Activated naive CD4-positive, alpha-beta T cell treated with anti-CD3 and anti-CD28 coated beads, Interleukin-2, amount 10 ng/mL, durations not matched to agents 7 days and 5 days (primary cell): ENCODE measurements at regions not wholly inside any gene's neighbourhood (a gene's known extent, or its start where the extent isn't known, plus 50 kb on each side); places are given as distances from the start of the nearest gene placed in this dataset.
A peak's percentile ranks its signal among the peaks of the same experiment; 100 is the strongest.

Source experiments
- CTCF ChIA-PET: fragments of 350-600 bp; sonication (Branson Sonifier 250); formaldehyde crosslinking; loops from one replicate; lab custom pipeline; 2021; ENCODE audit warnings: antibody characterized with exemption; lab: Charles Lee
- DNase-seq: peaks from one replicate; pipeline ENCODE4 v3.0.0-alpha.2; 2020
- H3K27ac Mint-ChIP-seq: one replicate; pipeline ENCODE4 v1.8.0; 2021; ENCODE audit warnings: mild to moderate bottlenecking, moderate library complexity, mixed read lengths
- H3K27me3 Mint-ChIP-seq: one replicate; pipeline ENCODE4 v1.8.0; 2021; ENCODE audit warnings: mild to moderate bottlenecking, mixed read lengths
- H3K36me3 Mint-ChIP-seq: one replicate; pipeline ENCODE4 v1.8.0; 2021; ENCODE audit warnings: mixed read lengths
- H3K4me1 Mint-ChIP-seq: one replicate; pipeline ENCODE4 v1.8.0; 2021; ENCODE audit warnings: mixed read lengths
- H3K4me3 Mint-ChIP-seq: one replicate; pipeline ENCODE4 v1.8.0; 2021; ENCODE audit warnings: mild to moderate bottlenecking, moderate library complexity, mixed read lengths
- H3K9me3 Mint-ChIP-seq: one replicate; pipeline ENCODE4 v1.8.0; 2021; ENCODE audit warnings: mixed read lengths

DNA sequence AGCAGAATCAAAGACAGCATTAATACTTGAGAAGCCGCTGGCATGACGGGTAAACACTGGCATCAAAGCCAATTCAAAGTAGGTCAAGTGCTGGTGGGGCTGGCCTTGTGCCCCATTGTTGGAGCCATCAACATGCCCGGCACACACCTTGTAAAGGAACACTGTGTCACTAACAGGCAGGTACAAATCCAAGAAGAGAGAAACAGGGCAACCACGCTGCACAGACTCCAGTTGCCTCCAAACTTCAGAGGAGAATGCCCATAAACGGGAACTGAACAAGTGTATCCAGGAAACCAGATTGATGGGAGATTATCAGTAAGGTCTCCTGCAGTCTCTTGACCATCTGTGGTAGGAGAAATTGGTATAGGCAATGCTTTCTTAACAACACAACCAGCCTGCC is 127.0 kb upstream of the STXBP5 start:
- H3K9me3 Mint-ChIP-seq, result no peaks in the 10 kb centered on the region
- CTCF ChIA-PET, result no interaction called here
- no peaks in the 10 kb centered on the region for H3K4me1 Mint-ChIP-seq
- H3K4me3 Mint-ChIP-seq, result no peak overlapping the region
- H3K27ac Mint-ChIP-seq, result no peak overlapping the region
- H3K27me3 Mint-ChIP-seq, result peaks cover 4% of the 10 kb centered on the region
- no peak for DNase-seq
- no peaks in the 10 kb centered on the region for H3K36me3 Mint-ChIP-seq

DNA sequence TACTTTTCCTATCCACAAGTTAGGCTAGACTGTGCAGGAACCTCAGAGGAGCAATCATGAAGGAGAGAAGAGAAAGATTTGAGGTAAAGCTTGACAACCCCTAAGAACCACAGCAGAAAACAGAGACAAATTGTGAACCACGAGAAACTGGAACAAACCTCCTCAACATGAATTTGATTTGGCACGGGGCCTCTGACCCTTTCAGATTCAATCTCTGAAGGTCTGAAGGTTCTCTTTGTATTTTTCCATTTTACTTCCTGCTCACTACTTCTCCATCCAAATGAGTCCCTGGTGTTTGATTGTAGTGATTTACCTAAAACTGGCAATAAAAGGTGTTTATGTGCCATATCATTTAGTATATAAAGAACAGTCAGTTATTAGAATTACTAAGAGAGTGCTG is 126.1 kb upstream of the STXBP5 start:
- no peaks in the 10 kb centered on the region for H3K36me3 Mint-ChIP-seq
- H3K4me1 Mint-ChIP-seq, result no peaks in the 10 kb centered on the region
- H3K4me3 Mint-ChIP-seq, result no peak overlapping the region
- no peak overlapping the region for H3K27ac Mint-ChIP-seq
- H3K27me3 Mint-ChIP-seq, result peaks cover 4% of the 10 kb centered on the region
- CTCF ChIA-PET, result no interaction called here
- H3K9me3 Mint-ChIP-seq, result no peaks in the 10 kb centered on the region
- no peak for DNase-seq

DNA sequence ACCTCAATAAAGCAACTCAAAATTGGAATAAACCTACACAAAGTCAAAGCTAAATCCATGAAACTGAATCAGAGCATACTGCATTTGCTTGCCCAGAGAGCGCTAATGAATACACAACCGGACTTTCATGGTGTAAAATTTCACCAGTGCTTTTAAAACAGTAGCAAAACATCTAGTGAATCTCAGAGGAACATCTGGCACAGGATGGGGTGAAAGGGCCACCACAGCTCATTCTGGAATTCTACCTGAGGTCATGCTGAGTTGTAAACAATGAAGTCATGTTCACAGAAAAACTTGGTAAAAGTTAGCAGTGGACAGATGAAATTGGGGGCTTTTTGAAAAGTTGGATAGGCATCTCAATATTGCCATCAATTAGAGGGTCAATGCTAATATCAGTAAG is 125.6 kb upstream of the STXBP5 start:
- H3K9me3 Mint-ChIP-seq, result no peaks in the 10 kb centered on the region
- no peak for DNase-seq
- H3K27ac Mint-ChIP-seq, result no peak overlapping the region
- H3K4me3 Mint-ChIP-seq, result no peak overlapping the region
- CTCF ChIA-PET, result no interaction called here
- no peaks in the 10 kb centered on the region for H3K4me1 Mint-ChIP-seq
- no peaks in the 10 kb centered on the region for H3K36me3 Mint-ChIP-seq
- H3K27me3 Mint-ChIP-seq, result peaks cover 4% of the 10 kb centered on the region

DNA sequence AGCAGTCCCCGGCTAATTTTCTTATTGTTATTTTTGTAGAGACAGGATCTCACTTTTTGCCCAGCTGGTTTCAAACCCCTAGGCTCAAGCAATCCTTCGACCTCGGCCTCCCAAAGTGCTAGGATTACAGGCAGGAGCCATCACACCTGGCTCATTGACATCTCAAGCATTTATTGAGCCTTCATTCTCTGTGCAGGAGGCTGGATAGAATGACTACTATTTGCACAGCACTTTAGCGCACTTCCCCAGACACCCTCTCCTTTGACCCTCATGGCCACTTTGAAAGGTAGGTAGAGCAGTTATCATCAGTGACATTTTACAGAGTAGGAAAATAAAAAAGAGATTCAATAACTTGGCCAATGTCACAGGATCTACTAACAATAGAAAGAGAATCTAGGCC is 124.0 kb upstream of the STXBP5 start:
- Mint-ChIP-seq H3K27ac (no peak overlapping the region), H3K4me3 (no peak overlapping the region)
- CTCF ChIA-PET, result no interaction called here

DNA sequence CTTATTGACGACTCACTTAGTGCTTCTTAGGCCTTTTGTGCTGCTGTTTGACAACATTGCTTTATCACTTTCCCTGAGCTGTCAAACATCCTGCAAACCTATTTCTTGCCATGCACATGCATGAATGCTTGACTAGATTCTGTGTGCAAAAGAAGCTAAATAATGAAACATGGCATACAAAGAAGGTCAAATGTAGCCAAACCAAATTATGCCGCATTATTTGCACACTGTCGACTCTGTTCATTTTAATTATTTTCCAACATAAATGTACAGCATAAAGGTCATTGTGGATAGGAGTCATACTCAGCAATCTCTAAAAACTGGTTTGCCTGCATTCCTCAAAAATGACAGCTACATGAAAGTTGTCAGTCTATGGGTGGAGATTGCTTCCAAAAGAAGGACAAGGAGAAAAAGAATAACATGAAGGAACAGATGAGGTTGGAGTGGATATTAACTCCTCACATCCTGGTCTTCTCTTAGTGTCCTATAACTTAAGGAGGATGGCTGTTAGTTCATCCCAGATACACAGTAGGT is 123.1 kb upstream of the STXBP5 start:
- peaks cover 2% of the 10 kb centered on the region for H3K4me1 Mint-ChIP-seq
- H3K27me3 Mint-ChIP-seq, result no peaks in the 10 kb centered on the region
- H3K36me3 Mint-ChIP-seq, result no peaks in the 10 kb centered on the region
- DNase-seq, result no peak
- H3K9me3 Mint-ChIP-seq, result peaks cover 2% of the 10 kb centered on the region
- no peak overlapping the region for H3K4me3 Mint-ChIP-seq
- no peak overlapping the region for H3K27ac Mint-ChIP-seq
- CTCF ChIA-PET, result interaction anchor here (0.8 kb wide), 1 partner anchor 19 kb away, joined by 3 read pairs; no protein-coding TSS in a partner anchor

More for the DNA sequence above, 124.0 kb upstream of the STXBP5 start:
- Mint-ChIP-seq H3K27me3 (peaks cover 3% of the 10 kb centered on the region), H3K9me3 (peaks cover 2% of the 10 kb centered on the region), H3K4me1 (peaks cover 2% of the 10 kb centered on the region), H3K36me3 (no peaks in the 10 kb centered on the region)
- DNase-seq, result no peak

DNA sequence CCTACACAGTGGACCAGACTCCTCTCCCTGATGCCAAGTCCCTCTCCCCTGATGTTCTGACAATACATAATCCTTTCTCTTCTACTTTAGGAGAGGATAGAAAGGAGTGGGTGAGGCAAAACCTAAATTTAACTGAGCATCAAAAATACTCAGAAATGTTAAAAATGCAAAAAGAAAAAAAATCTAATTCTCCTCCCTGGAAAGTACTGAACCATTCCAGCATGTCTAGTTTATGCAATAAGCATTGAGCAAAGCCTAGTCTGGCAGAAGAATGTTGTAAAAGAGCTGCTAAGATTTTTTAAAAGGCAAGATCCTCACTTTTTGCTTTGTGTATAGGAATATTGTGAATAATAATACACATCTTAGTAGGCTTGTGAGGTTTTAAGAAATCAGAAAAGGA is 116.6 kb upstream of the STXBP5 start:
- Mint-ChIP-seq H3K36me3 (no peaks in the 10 kb centered on the region), H3K27me3 (no peaks in the 10 kb centered on the region), H3K27ac (no peak overlapping the region), H3K9me3 (peaks cover 5% of the 10 kb centered on the region), H3K4me1 (peaks cover 2% of the 10 kb centered on the region), H3K4me3 (no peak overlapping the region)
- CTCF ChIA-PET, result no interaction called here
- no peak for DNase-seq

DNA sequence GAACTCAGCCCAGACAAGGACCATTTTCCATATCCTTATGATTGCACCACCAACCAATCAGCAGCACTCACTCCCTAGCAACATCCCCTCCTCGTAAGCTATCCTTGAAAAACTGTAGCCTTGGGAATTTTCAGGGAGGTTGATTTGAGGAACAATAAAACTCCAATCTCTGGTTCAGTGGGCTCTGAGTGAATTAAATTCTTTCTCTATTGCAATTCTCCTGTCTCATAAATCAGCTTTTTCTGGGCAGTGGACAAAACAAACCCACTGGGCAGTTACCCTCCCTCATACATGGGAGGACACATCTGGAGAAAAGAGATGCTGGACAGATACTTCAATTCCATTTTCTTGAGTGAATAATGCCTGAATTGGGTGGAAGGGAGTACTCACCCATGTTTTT is 115.4 kb upstream of the STXBP5 start:
- no peaks in the 10 kb centered on the region for H3K36me3 Mint-ChIP-seq
- CTCF ChIA-PET, result no interaction called here
- no peak for DNase-seq
- H3K27me3 Mint-ChIP-seq, result no peaks in the 10 kb centered on the region
- H3K4me3 Mint-ChIP-seq, result no peak overlapping the region
- no peak overlapping the region for H3K27ac Mint-ChIP-seq
- H3K4me1 Mint-ChIP-seq, result peaks cover 2% of the 10 kb centered on the region
- peaks cover 5% of the 10 kb centered on the region for H3K9me3 Mint-ChIP-seq

DNA sequence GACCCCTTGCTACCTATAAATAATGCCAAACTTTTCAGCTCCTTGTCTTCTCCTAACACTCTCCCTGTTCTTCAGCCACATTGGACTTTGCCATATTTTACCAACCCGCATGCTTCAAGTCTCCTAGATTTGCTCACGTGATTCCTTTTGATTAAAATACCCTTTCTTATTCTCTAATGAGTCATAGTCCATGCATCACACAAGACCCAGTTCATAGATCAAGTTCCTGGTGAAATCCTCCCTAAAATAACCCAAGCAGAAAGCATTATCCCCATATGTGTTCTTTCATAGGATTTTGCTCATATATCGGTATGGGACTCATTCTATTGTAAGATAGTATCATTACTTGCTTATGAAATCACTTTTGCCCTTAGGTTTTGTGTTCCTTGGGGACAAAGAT is 108.9 kb upstream of the STXBP5 start:
- H3K4me1 Mint-ChIP-seq, result no peaks in the 10 kb centered on the region
- no peaks in the 10 kb centered on the region for H3K27me3 Mint-ChIP-seq
- H3K9me3 Mint-ChIP-seq, result no peaks in the 10 kb centered on the region
- no peak overlapping the region for H3K4me3 Mint-ChIP-seq
- DNase-seq, result no peak
- CTCF ChIA-PET, result no interaction called here
- no peak overlapping the region for H3K27ac Mint-ChIP-seq
- no peaks in the 10 kb centered on the region for H3K36me3 Mint-ChIP-seq

DNA sequence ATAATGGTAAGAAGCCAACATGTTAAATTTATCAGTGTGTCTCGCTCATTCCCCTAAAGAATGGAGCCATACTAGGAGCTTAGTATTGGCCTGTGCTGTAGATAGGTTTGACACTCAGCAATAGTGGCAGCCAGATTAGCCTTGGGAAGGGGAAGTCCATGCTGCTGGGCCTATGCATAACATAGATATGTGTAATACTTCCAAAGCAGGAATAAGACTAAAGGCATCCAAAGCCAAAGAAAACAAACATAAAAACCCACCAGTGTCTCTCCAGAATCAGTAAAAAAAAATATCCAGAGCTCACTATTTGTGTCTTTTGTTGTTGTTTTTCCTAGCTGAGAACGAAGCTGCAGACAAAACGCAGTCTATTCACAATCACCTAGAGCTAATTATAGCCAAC is 104.2 kb upstream of the STXBP5 start:
- Mint-ChIP-seq H3K9me3 (no peaks in the 10 kb centered on the region), H3K4me3 (no peak overlapping the region), H3K36me3 (no peaks in the 10 kb centered on the region), H3K27me3 (no peaks in the 10 kb centered on the region), H3K4me1 (peaks cover 10% of the 10 kb centered on the region), H3K27ac (no peak overlapping the region)
- no peak for DNase-seq
- CTCF ChIA-PET, result interaction anchor here (0.7 kb wide), 1 partner anchor 19 kb away, joined by 3 read pairs; no protein-coding TSS in a partner anchor

DNA sequence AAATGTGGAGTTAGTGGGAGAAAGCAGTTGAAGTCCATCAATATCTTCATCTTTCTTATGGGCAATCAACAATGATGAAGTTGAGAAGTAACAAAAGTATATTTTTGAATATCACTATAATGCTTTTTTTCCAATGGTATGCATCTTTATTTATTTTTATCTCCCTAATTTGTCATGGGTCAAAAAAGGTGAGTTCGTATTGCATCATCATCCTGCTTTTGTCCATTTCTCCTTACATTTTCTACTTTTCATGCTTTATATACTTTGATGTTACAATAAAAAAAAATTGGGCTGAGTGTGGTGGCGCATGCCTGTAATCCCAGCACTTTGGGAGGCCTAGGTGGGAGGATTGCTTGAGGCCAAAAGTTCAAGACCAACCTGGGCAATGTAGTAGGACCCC is 101.2 kb upstream of the STXBP5 start:
- DNase-seq, result no peak
- no peak overlapping the region for H3K4me3 Mint-ChIP-seq
- H3K27ac Mint-ChIP-seq, result no peak overlapping the region
- H3K9me3 Mint-ChIP-seq, result no peaks in the 10 kb centered on the region
- CTCF ChIA-PET, result no interaction called here
- no peaks in the 10 kb centered on the region for H3K27me3 Mint-ChIP-seq
- H3K36me3 Mint-ChIP-seq, result no peaks in the 10 kb centered on the region
- peaks cover 20% of the 10 kb centered on the region for H3K4me1 Mint-ChIP-seq

DNA sequence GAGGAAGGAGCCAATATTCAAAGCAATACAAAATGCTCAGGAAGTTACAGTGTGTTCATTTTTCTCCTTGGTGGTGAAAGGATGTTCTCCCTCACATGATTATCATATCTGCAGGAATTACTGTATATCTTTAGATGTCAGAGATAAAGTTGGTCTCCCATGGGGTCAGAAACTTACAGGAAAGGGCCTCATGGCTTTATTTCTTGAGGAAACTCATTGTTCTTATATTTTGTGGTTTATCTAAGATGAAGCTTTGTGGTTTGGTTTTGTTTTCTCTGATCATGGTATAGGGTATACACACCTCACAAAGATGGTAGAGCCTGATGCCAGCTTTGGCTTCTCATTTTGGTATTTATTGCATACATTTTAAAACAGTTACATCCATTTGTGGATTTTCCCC is 100.5 kb upstream of the STXBP5 start:
- H3K4me3 Mint-ChIP-seq, result no peak overlapping the region
- no peaks in the 10 kb centered on the region for H3K27me3 Mint-ChIP-seq
- no peak overlapping the region for H3K27ac Mint-ChIP-seq
- peaks cover 25% of the 10 kb centered on the region for H3K4me1 Mint-ChIP-seq
- no peak for DNase-seq
- no peaks in the 10 kb centered on the region for H3K9me3 Mint-ChIP-seq
- CTCF ChIA-PET, result no interaction called here
- no peaks in the 10 kb centered on the region for H3K36me3 Mint-ChIP-seq

DNA sequence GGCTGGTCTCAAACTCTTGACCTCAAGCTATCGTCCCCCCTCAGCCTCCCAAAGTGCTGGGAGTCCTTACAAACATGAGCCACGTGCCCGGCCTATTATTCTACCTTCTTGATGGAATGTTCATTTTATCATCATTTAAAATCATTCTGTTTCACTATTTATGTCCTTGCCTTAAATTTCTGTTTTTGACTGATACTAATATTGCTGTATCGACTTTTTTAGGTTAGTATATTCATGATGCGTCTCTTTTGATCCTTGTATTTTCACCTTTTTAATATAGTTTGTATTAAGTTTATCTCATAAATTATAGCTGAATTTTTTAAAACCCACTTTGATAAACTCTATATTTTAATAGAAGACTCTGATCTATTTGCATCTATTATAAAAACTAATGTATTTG is 98.4 kb upstream of the STXBP5 start:
- no peak for DNase-seq
- peaks cover 43% of the 10 kb centered on the region for H3K4me1 Mint-ChIP-seq

DNA sequence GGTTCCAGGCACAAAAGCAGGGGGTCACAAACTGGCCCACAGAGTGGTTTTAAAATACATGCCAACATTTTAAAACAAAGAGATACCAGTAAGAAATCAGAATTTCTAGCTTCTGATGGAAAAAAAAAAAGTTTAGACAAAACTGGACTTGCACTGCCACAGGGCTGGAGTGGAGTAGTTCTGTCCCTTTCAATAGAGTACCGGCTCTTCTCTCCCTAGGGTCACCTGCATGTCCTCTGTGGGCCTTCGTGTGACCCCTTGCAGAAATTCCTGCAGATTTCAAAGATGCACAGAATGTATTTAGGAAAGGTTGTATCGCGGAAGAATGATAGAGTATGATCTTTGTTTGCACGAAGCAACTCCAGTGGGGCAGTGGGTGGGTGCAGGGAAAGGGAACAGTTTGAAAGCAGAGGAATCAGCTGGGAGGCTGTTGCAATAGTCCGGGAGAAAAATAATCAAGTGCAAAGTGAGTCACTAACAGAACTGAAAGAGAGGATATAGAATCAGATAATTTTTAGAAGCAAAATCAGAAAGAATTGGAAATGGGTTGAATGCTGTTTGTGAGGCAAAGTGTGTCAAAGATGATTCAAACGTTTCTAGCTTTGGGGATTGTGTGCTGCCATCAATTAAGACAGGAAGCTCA is 97.3 kb upstream of the STXBP5 start:
- no peaks in the 10 kb centered on the region for H3K36me3 Mint-ChIP-seq
- no peak overlapping the region for H3K27ac Mint-ChIP-seq
- H3K4me3 Mint-ChIP-seq, result no peak overlapping the region
- CTCF ChIA-PET, result no interaction called here
- H3K27me3 Mint-ChIP-seq, result no peaks in the 10 kb centered on the region
- H3K4me1 Mint-ChIP-seq, result peaks cover 45% of the 10 kb centered on the region
- no peak for DNase-seq
- no peaks in the 10 kb centered on the region for H3K9me3 Mint-ChIP-seq

More for the DNA sequence above, 98.4 kb upstream of the STXBP5 start:
- H3K4me3 Mint-ChIP-seq, result no peak overlapping the region
- H3K9me3 Mint-ChIP-seq, result no peaks in the 10 kb centered on the region
- H3K27ac Mint-ChIP-seq, result no peak overlapping the region
- CTCF ChIA-PET, result interaction anchor here (0.6 kb wide), 1 partner anchor 1788 kb away, joined by 4 read pairs; no protein-coding TSS in a partner anchor
- H3K27me3 Mint-ChIP-seq, result no peaks in the 10 kb centered on the region
- no peaks in the 10 kb centered on the region for H3K36me3 Mint-ChIP-seq

DNA sequence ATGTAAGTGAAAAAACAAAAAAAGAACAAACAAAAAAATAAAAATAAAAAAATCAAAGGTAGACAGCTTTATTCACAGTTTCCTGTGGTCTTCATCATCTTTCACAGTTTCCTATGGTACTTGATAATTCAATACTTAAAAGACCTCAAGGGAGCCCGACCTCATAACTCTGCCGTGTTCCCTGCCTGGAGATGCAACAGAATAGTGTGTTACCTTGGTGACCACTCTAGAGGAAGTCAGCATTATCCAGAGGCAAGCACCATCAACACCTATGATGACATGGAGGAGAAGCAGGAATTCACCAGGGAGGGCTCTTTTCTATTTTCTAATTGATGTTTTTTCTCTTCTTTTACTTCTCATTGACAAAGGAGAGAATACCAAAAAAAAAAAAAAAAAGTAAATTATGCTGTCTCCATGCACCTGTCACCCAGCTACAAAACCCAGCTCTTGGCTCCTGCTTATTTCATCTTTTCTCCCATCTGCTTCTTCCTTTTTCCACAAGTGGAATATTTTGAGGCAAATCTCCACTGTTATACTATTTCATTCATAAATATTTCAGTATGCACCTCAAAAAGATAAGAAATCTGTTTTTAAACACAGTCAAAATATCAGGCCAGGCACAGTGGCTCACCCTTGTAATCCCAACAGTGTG is 95.8 kb upstream of the STXBP5 start:
- H3K27ac Mint-ChIP-seq, result no peak overlapping the region
- no peak overlapping the region for H3K4me3 Mint-ChIP-seq
- H3K36me3 Mint-ChIP-seq, result no peaks in the 10 kb centered on the region
- DNase-seq, result no peak
- H3K27me3 Mint-ChIP-seq, result no peaks in the 10 kb centered on the region
- CTCF ChIA-PET, result interaction anchor here (0.6 kb wide), 1 partner anchor 1873 kb away, joined by 3 read pairs; no protein-coding TSS in a partner anchor
- peaks cover 45% of the 10 kb centered on the region for H3K4me1 Mint-ChIP-seq
- no peaks in the 10 kb centered on the region for H3K9me3 Mint-ChIP-seq

DNA sequence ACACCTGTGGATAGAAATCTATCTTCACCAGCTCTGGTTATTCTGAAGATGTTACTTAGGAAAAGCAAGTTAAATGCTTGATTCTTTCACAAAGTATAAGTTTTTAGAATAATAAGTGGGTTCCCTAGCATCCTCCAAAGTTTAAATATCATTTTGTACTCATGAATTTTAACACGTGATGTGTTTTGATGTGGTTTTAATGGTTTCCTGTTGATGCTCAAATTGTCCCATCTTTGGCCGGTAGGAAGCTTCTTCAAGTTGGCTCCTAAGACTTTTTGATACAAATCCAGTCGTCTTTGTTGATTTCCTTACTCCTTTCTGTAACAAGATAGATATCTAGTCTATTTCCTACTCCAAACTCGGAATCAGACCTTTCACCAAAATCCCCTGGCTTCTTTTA is 94.5 kb upstream of the STXBP5 start:
- Mint-ChIP-seq H3K27me3 (no peaks in the 10 kb centered on the region), H3K4me1 (peaks cover 35% of the 10 kb centered on the region), H3K4me3 (no peak overlapping the region), H3K9me3 (no peaks in the 10 kb centered on the region), H3K27ac (peak overlapping the region; percentile 38), H3K36me3 (no peaks in the 10 kb centered on the region)
- CTCF ChIA-PET, result no interaction called here
- no peak for DNase-seq
